ENCODE measurements at regions not wholly inside any gene's neighbourhood (a gene's known extent, or its start where the extent isn't known, plus 50 kb on each side); places are given as distances from the start of the nearest gene placed in this dataset.

DNA sequence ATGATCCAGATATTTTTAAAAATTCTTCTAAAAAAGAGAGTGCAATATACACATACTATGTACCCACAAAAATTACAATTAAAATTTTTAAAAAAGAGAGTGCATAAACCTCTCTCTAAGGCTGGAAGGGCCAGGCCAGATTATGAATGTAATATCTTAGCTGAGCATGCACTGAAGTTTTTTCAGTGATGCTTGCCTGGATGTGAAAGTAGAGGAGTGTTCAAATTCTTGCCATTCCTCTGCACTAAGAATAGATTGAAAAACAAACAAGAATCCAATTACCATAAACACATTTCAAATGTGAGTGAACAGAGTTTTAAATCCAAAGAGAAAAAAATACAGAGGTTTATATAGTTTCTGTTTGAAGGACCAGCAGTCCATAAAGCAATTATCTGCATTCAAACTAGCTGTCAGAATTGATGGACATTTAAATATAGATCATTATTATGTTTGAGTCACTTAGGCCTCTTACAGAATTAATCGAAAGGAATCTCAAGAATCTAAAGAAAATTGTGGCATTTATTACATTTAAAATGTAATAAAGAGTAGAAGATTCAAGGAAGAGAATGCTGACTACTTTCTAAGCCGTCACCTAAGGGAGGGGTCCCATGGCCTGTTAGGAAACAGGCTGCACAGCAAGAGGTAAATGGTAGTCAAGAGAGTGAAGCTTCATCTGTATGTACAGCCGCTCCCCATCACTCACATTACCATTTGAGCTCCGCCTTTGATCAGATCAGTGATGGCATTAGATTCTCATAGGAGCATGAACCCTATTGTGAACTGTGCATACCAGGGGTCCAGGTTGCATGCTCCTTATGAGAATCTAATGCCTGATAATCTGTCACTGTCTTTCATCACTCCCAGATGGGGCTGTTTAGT lies 159.3 kb upstream of the MDFIC2 start:
- TF ChIP-seq, protein P1, sequence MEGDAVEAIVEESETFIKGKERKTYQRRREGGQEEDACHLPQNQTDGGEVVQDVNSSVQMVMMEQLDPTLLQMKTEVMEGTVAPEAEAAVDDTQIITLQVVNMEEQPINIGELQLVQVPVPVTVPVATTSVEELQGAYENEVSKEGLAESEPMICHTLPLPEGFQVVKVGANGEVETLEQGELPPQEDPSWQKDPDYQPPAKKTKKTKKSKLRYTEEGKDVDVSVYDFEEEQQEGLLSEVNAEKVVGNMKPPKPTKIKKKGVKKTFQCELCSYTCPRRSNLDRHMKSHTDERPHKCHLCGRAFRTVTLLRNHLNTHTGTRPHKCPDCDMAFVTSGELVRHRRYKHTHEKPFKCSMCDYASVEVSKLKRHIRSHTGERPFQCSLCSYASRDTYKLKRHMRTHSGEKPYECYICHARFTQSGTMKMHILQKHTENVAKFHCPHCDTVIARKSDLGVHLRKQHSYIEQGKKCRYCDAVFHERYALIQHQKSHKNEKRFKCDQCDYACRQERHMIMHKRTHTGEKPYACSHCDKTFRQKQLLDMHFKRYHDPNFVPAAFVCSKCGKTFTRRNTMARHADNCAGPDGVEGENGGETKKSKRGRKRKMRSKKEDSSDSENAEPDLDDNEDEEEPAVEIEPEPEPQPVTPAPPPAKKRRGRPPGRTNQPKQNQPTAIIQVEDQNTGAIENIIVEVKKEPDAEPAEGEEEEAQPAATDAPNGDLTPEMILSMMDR (IDR thresholded peaks at IDR 0.05; ENCODE audit: extremely low read depth in 1 of 2, insufficient read depth in 1 of 2, low read depth in 1 of 2, low read length in 2 of 2): no peak
- TF ChIP-seq MYC (IDR thresholded peaks at IDR 0.05; ENCODE audit: low read depth, low read length): no peak
- dilution Hi-C loops (cut with MboI; ENCODE audit: extremely low pct_ligation_motif_present, low sequenced_read_pairs): no loop called here
- Histone ChIP-seq H3K36me3 (ENCODE audit: control insufficient read depth in 2 of 2, extremely low read depth in 1 of 2, insufficient read depth in 2 of 2, low read length in 2 of 2) (no peaks in the 10 kb centered on the region), H4K20me1 (replicated peaks; ENCODE audit: control insufficient read depth, extremely low read depth, insufficient read depth, low read length) (no peaks in the 10 kb centered on the region), H2AFZ (ENCODE audit: low read depth, low read length) (no peak overlapping the region), H3K4me3 (replicated peaks in 1 of 3; ENCODE audit: insufficient read depth in 1 of 3, low read depth in 1 of 3, low read length in 3 of 3) (no peak overlapping the region), H3K27me3 (ENCODE audit: control insufficient read depth in 2 of 2, insufficient read depth in 2 of 2, low read length in 2 of 2) (peaks cover 0 to 4% of the 10 kb centered on the region in 2 experiments), H3K4me1 (ENCODE audit: control insufficient read depth, extremely low read depth, insufficient read depth, low read length) (no peaks in the 10 kb centered on the region), H3K9me3 (replicated peaks; ENCODE audit: control insufficient read depth, insufficient read depth, low read length) (no peaks in the 10 kb centered on the region), H3K27ac (ENCODE audit: insufficient read depth, low read depth, low read length) (no peak overlapping the region), H3K9ac (replicated peaks; ENCODE audit: extremely low read depth, insufficient read depth, low read length) (no peak overlapping the region), H3K9me1 (replicated peaks; ENCODE audit: control insufficient read depth, extremely low read depth, insufficient read depth, low read length) (no peaks in the 10 kb centered on the region), H3K79me2 (ENCODE audit: control insufficient read depth, insufficient read depth, low read length) (no peaks in the 10 kb centered on the region), H3K4me2 (ENCODE audit: insufficient read depth, low read length) (no peak overlapping the region)
- ChIA-PET POLR2A (no interaction called here), CTCF (no interaction called here)
- FAIRE-seq (no peak), DNase-seq (ENCODE audit: low read depth, low spot score) (no peak)
- no TSS peak for BruUV-seq (replicated peaks)
- intact Hi-C loops (cut with micrococcal nuclease): no loop called here

DNA sequence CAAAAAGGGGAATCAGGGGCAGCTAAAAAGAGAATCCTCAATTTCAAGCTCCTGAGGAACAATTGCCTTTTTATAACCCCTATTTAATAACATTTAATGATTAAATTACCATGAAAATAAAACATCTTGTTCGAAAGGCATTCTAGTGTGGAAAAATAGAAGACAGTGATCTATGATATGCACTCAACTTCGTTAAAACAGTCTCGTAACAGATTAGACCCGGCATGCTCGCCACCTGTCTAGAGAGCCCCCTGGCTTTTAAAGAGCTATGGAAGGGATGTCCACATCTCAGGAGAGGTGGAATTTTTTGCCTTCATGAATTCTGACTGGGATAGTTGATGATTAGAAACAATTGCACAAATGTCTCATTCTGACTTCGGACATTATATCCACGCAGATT lies 153.7 kb upstream of the MDFIC2 start:
- FAIRE-seq: no peak

More for the DNA sequence above, 153.7 kb upstream of the MDFIC2 start:
- no peaks in the 10 kb centered on the region for H3K9me1 ChIP-seq (replicated peaks; ENCODE audit: control insufficient read depth, extremely low read depth, insufficient read depth, low read length)
- no peak overlapping the region for H3K4me3 ChIP-seq (replicated peaks in 1 of 3; ENCODE audit: insufficient read depth in 1 of 3, low read depth in 1 of 3, low read length in 3 of 3)
- intact Hi-C loops (cut with micrococcal nuclease) (no loop called here), dilution Hi-C loops (cut with MboI; ENCODE audit: extremely low pct_ligation_motif_present, low sequenced_read_pairs) (no loop called here)
- H3K27ac ChIP-seq (ENCODE audit: insufficient read depth, low read depth, low read length): no peak overlapping the region
- no peaks in the 10 kb centered on the region for H3K4me1 ChIP-seq (ENCODE audit: control insufficient read depth, extremely low read depth, insufficient read depth, low read length)
- H3K36me3 ChIP-seq (ENCODE audit: control insufficient read depth in 2 of 2, extremely low read depth in 1 of 2, insufficient read depth in 2 of 2, low read length in 2 of 2): no peaks in the 10 kb centered on the region
- H3K4me2 ChIP-seq (ENCODE audit: insufficient read depth, low read length): no peak overlapping the region
- DNase-seq (ENCODE audit: low read depth, low spot score): no peak
- no peaks in the 10 kb centered on the region for H3K9me3 ChIP-seq (replicated peaks; ENCODE audit: control insufficient read depth, insufficient read depth, low read length)
- ChIA-PET CTCF (interaction anchor here (1.0 to 1.7 kb wide), 3 partner anchors 66 to 403 kb away, joined by 3 read pairs; no protein-coding TSS in a partner anchor), POLR2A (no interaction called here)
- H3K79me2 ChIP-seq (ENCODE audit: control insufficient read depth, insufficient read depth, low read length): no peaks in the 10 kb centered on the region
- H3K27me3 ChIP-seq (ENCODE audit: control insufficient read depth in 2 of 2, insufficient read depth in 2 of 2, low read length in 2 of 2): peaks cover 0 to 7% of the 10 kb centered on the region in 2 experiments
- no TSS peak for BruUV-seq (replicated peaks)
- TF ChIP-seq FOS (IDR thresholded peaks at IDR 0.05; ENCODE audit: borderline replicate concordance, insufficient read depth, low read length) (no peak), EZH2 (IDR thresholded peaks at IDR 0.05; ENCODE audit: borderline replicate concordance, low read depth, low read length, severe bottlenecking) (no peak), MYC (IDR thresholded peaks at IDR 0.05; ENCODE audit: low read depth, low read length) (no peak), POLR2A (IDR thresholded peaks at IDR 0.05; ENCODE audit: low read depth, low read length) (no peak)
- TF ChIP-seq, protein P1 (IDR thresholded peaks at IDR 0.05; ENCODE audit: extremely low read depth in 1 of 2, insufficient read depth in 1 of 2, low read depth in 1 of 2, low read length in 2 of 2): no peak
- H3K9ac ChIP-seq (replicated peaks; ENCODE audit: extremely low read depth, insufficient read depth, low read length): no peak overlapping the region
- H4K20me1 ChIP-seq (replicated peaks; ENCODE audit: control insufficient read depth, extremely low read depth, insufficient read depth, low read length): no peaks in the 10 kb centered on the region
- no peak overlapping the region for H2AFZ ChIP-seq (ENCODE audit: low read depth, low read length)

Data from endothelial cell of umbilical vein (primary cell).